ENCODE measurements at regions not wholly inside any gene's neighbourhood (a gene's known extent, or its start where the extent isn't known, plus 50 kb on each side); places are given as distances from the start of the nearest gene placed in this dataset.

DNA sequence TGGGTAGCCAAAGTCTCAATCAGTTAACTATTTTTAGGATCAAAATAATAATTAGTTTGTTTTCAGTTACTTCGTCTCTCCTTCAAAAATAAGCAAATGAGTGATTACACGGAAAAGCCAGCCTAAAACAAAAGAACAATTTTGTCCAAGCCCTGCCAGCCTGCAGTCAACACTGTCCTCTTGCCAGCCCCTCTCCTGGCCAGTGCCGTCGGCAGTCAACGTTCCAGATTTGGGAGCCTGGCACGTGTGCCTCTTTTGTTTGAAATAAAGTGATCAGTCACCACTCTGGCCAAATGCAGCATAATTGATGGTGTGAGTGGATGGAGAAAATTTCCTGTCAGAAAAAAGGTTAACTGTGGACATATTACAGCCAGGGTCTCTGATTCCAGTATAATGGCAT is 260.6 kb upstream of the SKOR2 start:
- TF ChIP-seq, protein P1, sequence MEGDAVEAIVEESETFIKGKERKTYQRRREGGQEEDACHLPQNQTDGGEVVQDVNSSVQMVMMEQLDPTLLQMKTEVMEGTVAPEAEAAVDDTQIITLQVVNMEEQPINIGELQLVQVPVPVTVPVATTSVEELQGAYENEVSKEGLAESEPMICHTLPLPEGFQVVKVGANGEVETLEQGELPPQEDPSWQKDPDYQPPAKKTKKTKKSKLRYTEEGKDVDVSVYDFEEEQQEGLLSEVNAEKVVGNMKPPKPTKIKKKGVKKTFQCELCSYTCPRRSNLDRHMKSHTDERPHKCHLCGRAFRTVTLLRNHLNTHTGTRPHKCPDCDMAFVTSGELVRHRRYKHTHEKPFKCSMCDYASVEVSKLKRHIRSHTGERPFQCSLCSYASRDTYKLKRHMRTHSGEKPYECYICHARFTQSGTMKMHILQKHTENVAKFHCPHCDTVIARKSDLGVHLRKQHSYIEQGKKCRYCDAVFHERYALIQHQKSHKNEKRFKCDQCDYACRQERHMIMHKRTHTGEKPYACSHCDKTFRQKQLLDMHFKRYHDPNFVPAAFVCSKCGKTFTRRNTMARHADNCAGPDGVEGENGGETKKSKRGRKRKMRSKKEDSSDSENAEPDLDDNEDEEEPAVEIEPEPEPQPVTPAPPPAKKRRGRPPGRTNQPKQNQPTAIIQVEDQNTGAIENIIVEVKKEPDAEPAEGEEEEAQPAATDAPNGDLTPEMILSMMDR (IDR thresholded peaks at IDR 0.05; ENCODE audit: insufficient read depth, low read depth, low read length), result no peak
- TF ChIP-seq EZH2 (IDR thresholded peaks at IDR 0.05; ENCODE audit: insufficient read depth, low read length), result no peak

Measured in astrocyte (in vitro differentiated cells and primary cell).